IgD-negative memory B cell (primary cell): ENCODE measurements at regions not wholly inside any gene's neighbourhood (a gene's known extent, or its start where the extent isn't known, plus 50 kb on each side); places are given as distances from the start of the nearest gene placed in this dataset.
"Not testable (repeated sequence)": the region's sequence is repeated elsewhere in the genome, so short reads cannot be mapped to it uniquely, and the experiment has no call there.

ENCODE experiments used
- H3K27ac Mint-ChIP-seq, 3 donors: one replicate each; pipeline ENCODE4 v1.8.0; 2020 to 2022; ENCODE audit warnings: mild to moderate bottlenecking in 3 of 3, mixed read lengths in 3 of 3, moderate library complexity in 1 of 3
- H3K27me3 Mint-ChIP-seq: one replicate; pipeline ENCODE4 v1.8.0; 2021; ENCODE audit warnings: mixed read lengths
- H3K36me3 Mint-ChIP-seq: one replicate; pipeline ENCODE4 v1.8.0; 2020; ENCODE audit warnings: mild to moderate bottlenecking, mixed read lengths
- H3K4me1 Mint-ChIP-seq, 3 donors: one replicate each; pipeline ENCODE4 v1.8.0; 2020 to 2022; ENCODE audit warnings: mixed read lengths in 3 of 3, mild to moderate bottlenecking in 1 of 3
- H3K4me3 Mint-ChIP-seq, 4 donors: one replicate each; pipeline ENCODE4 v1.8.0; 2020 to 2022; ENCODE audit warnings: mild to moderate bottlenecking in 4 of 4, mixed read lengths in 4 of 4, moderate library complexity in 3 of 4
- H3K9me3 Mint-ChIP-seq, 3 donors: one replicate each; pipeline ENCODE4 v1.8.0; 2020 to 2021; ENCODE audit warnings: mixed read lengths in 3 of 3, mild to moderate bottlenecking in 1 of 3

GRCh38 chr13:33544308-33544707 lies 258.8 kb upstream of the STARD13 start:
- H3K4me3 Mint-ChIP-seq = peak overlapping the region in 3 of 4 donors; percentile 58 to 97 (median 97)
- H3K4me1 Mint-ChIP-seq = peaks cover 20 to 53% (median 36%) of the 10 kb centered on the region in 3 donors
- H3K9me3 Mint-ChIP-seq = no peaks in the 10 kb centered on the region
- H3K36me3 Mint-ChIP-seq = no peaks in the 10 kb centered on the region
- H3K27me3 Mint-ChIP-seq = no peaks in the 10 kb centered on the region
- peak overlapping the region; percentile 98 to 100 (median 99) for H3K27ac Mint-ChIP-seq

- H3K27ac Mint-ChIP-seq = peak overlapping the region in 2 of 3 donors; percentile 2 to 40
- H3K36me3 Mint-ChIP-seq = no peaks in the 10 kb centered on the region
- H3K27me3 Mint-ChIP-seq = no peaks in the 10 kb centered on the region
- H3K9me3 Mint-ChIP-seq = no peaks in the 10 kb centered on the region
- peak overlapping the region in 1 of 4 donors; percentile 36 for H3K4me3 Mint-ChIP-seq
- H3K4me1 Mint-ChIP-seq = peaks cover 19 to 48% (median 38%) of the 10 kb centered on the region in 3 donors
These were observed 259.9 kb upstream of the STARD13 start for GRCh38 chr13:33545492-33545891.

- Mint-ChIP-seq H3K4me1 (peaks cover 15 to 32% (median 26%) of the 10 kb centered on the region in 3 donors), H3K9me3 (no peaks in the 10 kb centered on the region), H3K27ac (no peak overlapping the region), H3K27me3 (no peaks in the 10 kb centered on the region), H3K36me3 (no peaks in the 10 kb centered on the region), H3K4me3 (no peak overlapping the region)
These were observed 261.5 kb upstream of the STARD13 start for GRCh38 chr13:33547035-33547434.

GRCh38 chr13:33548069-33548468 lies 262.5 kb upstream of the STARD13 start:
- Mint-ChIP-seq H3K27ac (peak overlapping the region; percentile 25 to 69 (median 26)), H3K27me3 (no peaks in the 10 kb centered on the region), H3K9me3 (no peaks in the 10 kb centered on the region), H3K36me3 (no peaks in the 10 kb centered on the region), H3K4me3 (peak overlapping the region in 1 of 4 donors; percentile 48), H3K4me1 (peaks cover 13 to 26% (median 24%) of the 10 kb centered on the region in 3 donors)

- no peaks in the 10 kb centered on the region for H3K27me3 Mint-ChIP-seq
- H3K27ac Mint-ChIP-seq = no peak overlapping the region
- H3K4me1 Mint-ChIP-seq = peaks cover 4 to 15% (median 13%) of the 10 kb centered on the region in 3 donors
- no peaks in the 10 kb centered on the region for H3K36me3 Mint-ChIP-seq
- no peak overlapping the region for H3K4me3 Mint-ChIP-seq
- no peaks in the 10 kb centered on the region for H3K9me3 Mint-ChIP-seq
These were observed 264.7 kb upstream of the STARD13 start for GRCh38 chr13:33550276-33550675.

GRCh38 chr13:33550885-33551284 lies 265.3 kb upstream of the STARD13 start:
- no peaks in the 10 kb centered on the region for H3K36me3 Mint-ChIP-seq
- H3K27me3 Mint-ChIP-seq = no peaks in the 10 kb centered on the region
- H3K4me1 Mint-ChIP-seq = peaks cover 4 to 13% (median 7%) of the 10 kb centered on the region in 3 donors
- peak overlapping the region in 1 of 3 donors; percentile 16 for H3K27ac Mint-ChIP-seq
- no peak overlapping the region for H3K4me3 Mint-ChIP-seq
- no peaks in the 10 kb centered on the region for H3K9me3 Mint-ChIP-seq

- no peaks in the 10 kb centered on the region for H3K27me3 Mint-ChIP-seq
- no peaks in the 10 kb centered on the region for H3K4me1 Mint-ChIP-seq
- H3K27ac Mint-ChIP-seq = peak overlapping the region in 1 of 3 donors; percentile 22
- H3K36me3 Mint-ChIP-seq = peaks cover 2% of the 10 kb centered on the region
- no peak overlapping the region for H3K4me3 Mint-ChIP-seq
- no peaks in the 10 kb centered on the region for H3K9me3 Mint-ChIP-seq
These were observed 262.8 kb upstream of the RFC3 start for GRCh38 chr13:33554919-33555791.

GRCh38 chr13:33556828-33557227 lies 261.1 kb upstream of the RFC3 start:
- Mint-ChIP-seq H3K9me3 (no peaks in the 10 kb centered on the region), H3K36me3 (peaks cover 2% of the 10 kb centered on the region), H3K27me3 (no peaks in the 10 kb centered on the region), H3K27ac (no peak overlapping the region), H3K4me3 (no peak overlapping the region), H3K4me1 (no peaks in the 10 kb centered on the region)

- Mint-ChIP-seq H3K9me3 (peaks cover 0 to 2% (median 0%) of the 10 kb centered on the region in 3 donors), H3K27me3 (no peaks in the 10 kb centered on the region), H3K27ac (no peak overlapping the region), H3K4me1 (no peaks in the 10 kb centered on the region), H3K4me3 (no peak overlapping the region), H3K36me3 (peaks cover 4% of the 10 kb centered on the region)
These were observed 257.2 kb upstream of the RFC3 start for GRCh38 chr13:33560726-33561125.

GRCh38 chr13:33561627-33562026 lies 256.3 kb upstream of the RFC3 start:
- H3K27ac Mint-ChIP-seq = no peak overlapping the region
- H3K4me1 Mint-ChIP-seq = no peaks in the 10 kb centered on the region
- no peaks in the 10 kb centered on the region for H3K27me3 Mint-ChIP-seq
- no peak overlapping the region for H3K4me3 Mint-ChIP-seq
- H3K36me3 Mint-ChIP-seq = peaks cover 4% of the 10 kb centered on the region
- peaks cover 0 to 2% (median 0%) of the 10 kb centered on the region in 3 donors for H3K9me3 Mint-ChIP-seq

- Mint-ChIP-seq H3K9me3 (peaks cover 0 to 2% (median 1%) of the 10 kb centered on the region in 3 donors), H3K4me3 (no peak overlapping the region), H3K27me3 (no peaks in the 10 kb centered on the region), H3K4me1 (no peaks in the 10 kb centered on the region), H3K27ac (no peak overlapping the region), H3K36me3 (peaks cover 3% of the 10 kb centered on the region)
These were observed 246.3 kb upstream of the RFC3 start for GRCh38 chr13:33571618-33572017.

- not testable (repeated sequence) for H3K27me3 Mint-ChIP-seq, H3K4me3 Mint-ChIP-seq, H3K36me3 Mint-ChIP-seq, H3K27ac Mint-ChIP-seq, H3K9me3 Mint-ChIP-seq, H3K4me1 Mint-ChIP-seq
These were observed 245.6 kb upstream of the RFC3 start for GRCh38 chr13:33572322-33572721.

- peaks cover 0 to 4% (median 2%) of the 10 kb centered on the region in 3 donors for H3K9me3 Mint-ChIP-seq
- peaks cover 3% of the 10 kb centered on the region for H3K36me3 Mint-ChIP-seq
- no peaks in the 10 kb centered on the region for H3K27me3 Mint-ChIP-seq
- H3K4me1 Mint-ChIP-seq = no peaks in the 10 kb centered on the region
- no peak overlapping the region for H3K27ac Mint-ChIP-seq
- no peak overlapping the region for H3K4me3 Mint-ChIP-seq
These were observed 242.6 kb upstream of the RFC3 start for GRCh38 chr13:33575378-33575777.

GRCh38 chr13:33577007-33577406 lies 240.9 kb upstream of the RFC3 start:
- peaks cover 3% of the 10 kb centered on the region for H3K36me3 Mint-ChIP-seq
- no peaks in the 10 kb centered on the region for H3K27me3 Mint-ChIP-seq
- H3K9me3 Mint-ChIP-seq = peaks cover 0 to 4% (median 2%) of the 10 kb centered on the region in 3 donors
- H3K4me1 Mint-ChIP-seq = no peaks in the 10 kb centered on the region
- no peak overlapping the region for H3K27ac Mint-ChIP-seq
- H3K4me3 Mint-ChIP-seq = no peak overlapping the region

- no peaks in the 10 kb centered on the region for H3K4me1 Mint-ChIP-seq
- no peak overlapping the region for H3K4me3 Mint-ChIP-seq
- H3K27me3 Mint-ChIP-seq = no peaks in the 10 kb centered on the region
- H3K36me3 Mint-ChIP-seq = peaks cover 3% of the 10 kb centered on the region
- H3K9me3 Mint-ChIP-seq = peaks cover 0 to 3% (median 0%) of the 10 kb centered on the region in 3 donors
- no peak overlapping the region for H3K27ac Mint-ChIP-seq
These were observed 239.2 kb upstream of the RFC3 start for GRCh38 chr13:33578786-33579185.

- no peak overlapping the region for H3K4me3 Mint-ChIP-seq
- H3K4me1 Mint-ChIP-seq = no peaks in the 10 kb centered on the region
- H3K36me3 Mint-ChIP-seq = no peaks in the 10 kb centered on the region
- no peak overlapping the region for H3K27ac Mint-ChIP-seq
- H3K9me3 Mint-ChIP-seq = peaks cover 0 to 6% (median 5%) of the 10 kb centered on the region in 3 donors
- no peaks in the 10 kb centered on the region for H3K27me3 Mint-ChIP-seq
These were observed 235.8 kb upstream of the RFC3 start for GRCh38 chr13:33582121-33582520.
